CD4-positive, alpha-beta memory T cell (primary cell): ENCODE measurements at regions not wholly inside any gene's neighbourhood (a gene's known extent, or its start where the extent isn't known, plus 50 kb on each side); places are given as distances from the start of the nearest gene placed in this dataset.
A peak's percentile ranks its signal among the peaks of the same experiment; 100 is the strongest.

ENCODE experiments used
- CTCF ChIA-PET: fragments of 350-600 bp; sonication (Branson Sonifier 250); formaldehyde crosslinking; loops from one replicate; lab custom pipeline; 2021; ENCODE audit warnings: inconsistent platforms; ENCODE audit not compliant: partially characterized antibody; lab: Charles Lee
- POLR2A ChIA-PET: fragments of 350-600 bp; sonication (Branson Sonifier 250); formaldehyde crosslinking; loops from one replicate; lab custom pipeline; 2021; ENCODE audit not compliant: partially characterized antibody; lab: Charles Lee
- DNase-seq, 5 donors: peaks; one replicate each; pipeline versions ENCODE4 v3.0.0 to v3.0.0-alpha.2; 2020 to 2022; ENCODE audit warnings: mixed read lengths in 1 of 5
- H3K27ac ChIP-seq: one replicate; pipeline ENCODE4 v1.7.0; 2013; ENCODE audit warnings: low read depth, low read length
- H3K27me3 ChIP-seq: 2 replicates; pipeline ENCODE4 v1.7.0; 2013; ENCODE audit warnings: mild to moderate bottlenecking, low read length, moderate library complexity; ENCODE audit not compliant: insufficient read depth
- H3K36me3 ChIP-seq: 2 replicates; pipeline ENCODE4 v1.7.0; 2013; ENCODE audit warnings: mild to moderate bottlenecking, low read length, moderate library complexity; ENCODE audit not compliant: insufficient read depth
- H3K4me1 ChIP-seq: 2 replicates; pipeline ENCODE4 v1.7.0; 2013; ENCODE audit warnings: mild to moderate bottlenecking, low read length, moderate library complexity; ENCODE audit not compliant: insufficient read depth
- H3K4me3 ChIP-seq, 2 donors: one replicate each; pipeline ENCODE4 v1.7.0; 2013; ENCODE audit warnings: low read length in 2 of 2, mild to moderate bottlenecking in 1 of 2
- H3K9me3 ChIP-seq, 2 donors: one replicate each; pipeline ENCODE4 v1.7.0; 2013; ENCODE audit warnings: low read length in 2 of 2, control low read depth in 1 of 2; ENCODE audit not compliant: control insufficient read depth in 1 of 2
- H3K27ac Mint-ChIP-seq, 7 donors: one replicate each; pipeline ENCODE4 v1.8.0; 2020 to 2021; ENCODE audit warnings: mixed read lengths in 7 of 7, mild to moderate bottlenecking in 6 of 7, inconsistent platforms in 3 of 7, moderate library complexity in 3 of 7
- H3K27me3 Mint-ChIP-seq, 2 donors: one replicate each; pipeline ENCODE4 v1.8.0; 2020 to 2021; ENCODE audit warnings: mixed read lengths in 2 of 2
- H3K36me3 Mint-ChIP-seq, 2 donors: one replicate each; pipeline ENCODE4 v1.8.0; 2020 to 2021; ENCODE audit warnings: mixed read lengths in 2 of 2, inconsistent platforms in 1 of 2, mild to moderate bottlenecking in 1 of 2
- H3K4me1 Mint-ChIP-seq, 4 donors: one replicate each; pipeline ENCODE4 v1.8.0; 2020 to 2021; ENCODE audit warnings: mixed read lengths in 4 of 4, mild to moderate bottlenecking in 1 of 4
- H3K4me3 Mint-ChIP-seq, 8 donors: one replicate each; pipeline ENCODE4 v1.8.0; 2020 to 2021; ENCODE audit warnings: mixed read lengths in 8 of 8, mild to moderate bottlenecking in 7 of 8, moderate library complexity in 6 of 8, inconsistent platforms in 3 of 8
- H3K9me3 Mint-ChIP-seq, 8 donors: one replicate each; pipeline ENCODE4 v1.8.0; 2020 to 2021; ENCODE audit warnings: mixed read lengths in 8 of 8, mild to moderate bottlenecking in 5 of 8, inconsistent platforms in 3 of 8, moderate library complexity in 1 of 8
- intact Hi-C: fragments of 100-400 bp; cut with micrococcal nuclease; formaldehyde crosslinking; loops from one replicate; pipeline ENCODE4 v1.15.1; 2023

DNA sequence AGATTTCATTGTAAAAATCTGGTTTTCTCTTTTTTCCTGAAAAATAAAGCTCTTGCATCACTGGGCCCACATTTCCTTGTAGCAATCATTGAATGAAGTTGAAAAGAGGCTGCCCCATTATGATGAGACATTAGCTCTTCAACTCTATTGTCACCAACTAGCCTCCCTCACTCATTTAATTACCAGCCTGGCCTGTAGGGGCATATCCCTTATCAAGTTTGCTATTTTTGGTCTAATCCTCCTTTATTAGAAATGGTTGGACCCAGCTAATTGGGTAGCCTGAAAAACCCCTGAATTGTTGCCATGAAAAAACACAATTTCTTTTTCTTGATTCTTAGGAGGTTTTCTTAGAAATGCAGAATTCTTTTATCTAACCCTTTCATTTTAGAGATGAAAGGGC, 164.6 kb upstream of the CASK start:
- intact Hi-C loops, result no loop called here
- Histone ChIP-seq H3K4me3 (no peak overlapping the region), H3K9me3 (no peaks in the 10 kb centered on the region), H3K27ac (no peak overlapping the region), H3K27me3 (no peaks in the 10 kb centered on the region), H3K36me3 (no peaks in the 10 kb centered on the region), H3K4me1 (no peaks in the 10 kb centered on the region)
- Mint-ChIP-seq H3K27me3 (no peaks in the 10 kb centered on the region), H3K9me3 (no peaks in the 10 kb centered on the region), H3K36me3 (no peaks in the 10 kb centered on the region), H3K4me1 (peaks cover 0 to 1% (median 0%) of the 10 kb centered on the region in 4 donors), H3K4me3 (no peak overlapping the region), H3K27ac (no peak overlapping the region)
- DNase-seq, result no peak
- ChIA-PET POLR2A (no interaction called here), CTCF (no interaction called here)

DNA sequence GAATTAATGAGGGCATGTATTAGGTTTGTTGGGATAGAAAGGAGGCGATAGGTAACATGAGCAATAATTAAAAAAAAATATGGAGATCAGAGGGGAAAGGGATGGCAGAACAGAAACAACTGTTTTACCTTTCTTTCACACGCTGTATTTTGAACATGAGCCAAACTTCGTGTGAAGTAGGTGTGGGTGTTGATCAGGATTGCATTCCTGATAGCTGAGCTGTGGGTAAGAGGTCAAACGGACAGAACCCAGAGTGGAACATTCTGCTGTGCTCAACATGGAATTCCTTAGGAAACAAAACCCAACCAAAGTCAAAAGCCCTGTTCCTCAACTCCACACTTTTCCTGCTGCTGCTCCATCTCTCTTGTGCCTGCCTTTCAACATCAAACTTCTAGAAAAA, 162.5 kb upstream of the CASK start:
- no peaks in the 10 kb centered on the region for H3K27me3 Mint-ChIP-seq
- Histone ChIP-seq H3K4me1 (no peaks in the 10 kb centered on the region), H3K4me3 (no peak overlapping the region), H3K9me3 (no peaks in the 10 kb centered on the region), H3K27ac (no peak overlapping the region), H3K36me3 (no peaks in the 10 kb centered on the region), H3K27me3 (no peaks in the 10 kb centered on the region)
- H3K27ac Mint-ChIP-seq, result no peak overlapping the region
- intact Hi-C loops, result no loop called here
- DNase-seq, result no peak
- no peaks in the 10 kb centered on the region for H3K36me3 Mint-ChIP-seq
- H3K9me3 Mint-ChIP-seq, result no peaks in the 10 kb centered on the region
- ChIA-PET POLR2A (no interaction called here), CTCF (no interaction called here)
- peaks cover 0 to 1% (median 0%) of the 10 kb centered on the region in 4 donors for H3K4me1 Mint-ChIP-seq
- H3K4me3 Mint-ChIP-seq, result no peak overlapping the region

GRCh38 chrX:42079968-42080367, 156.6 kb upstream of the CASK start:
- Mint-ChIP-seq H3K27me3 (no peaks in the 10 kb centered on the region), H3K4me1 (peaks cover 5 to 7% (median 6%) of the 10 kb centered on the region in 4 donors), H3K4me3 (no peak overlapping the region), H3K27ac (no peak overlapping the region), H3K36me3 (no peaks in the 10 kb centered on the region), H3K9me3 (peaks cover 0 to 2% (median 0%) of the 10 kb centered on the region in 8 donors)
- H3K27me3 ChIP-seq, result no peaks in the 10 kb centered on the region
- H3K27ac ChIP-seq, result no peak overlapping the region
- no peak overlapping the region for H3K4me3 ChIP-seq
- CTCF ChIA-PET, result no interaction called here
- POLR2A ChIA-PET, result no interaction called here
- H3K9me3 ChIP-seq, result no peaks in the 10 kb centered on the region
- intact Hi-C loops, result no loop called here
- H3K4me1 ChIP-seq, result peaks cover 6% of the 10 kb centered on the region
- DNase-seq, result no peak
- no peaks in the 10 kb centered on the region for H3K36me3 ChIP-seq

GRCh38 chrX:42077675-42078074, 154.3 kb upstream of the CASK start:
- Mint-ChIP-seq H3K27ac (no peak overlapping the region), H3K27me3 (no peaks in the 10 kb centered on the region), H3K4me3 (no peak overlapping the region), H3K9me3 (peaks cover 0 to 2% (median 0%) of the 10 kb centered on the region in 8 donors), H3K36me3 (no peaks in the 10 kb centered on the region), H3K4me1 (peaks cover 7 to 9% (median 8%) of the 10 kb centered on the region in 4 donors)
- Histone ChIP-seq H3K4me3 (no peak overlapping the region), H3K36me3 (no peaks in the 10 kb centered on the region), H3K27me3 (no peaks in the 10 kb centered on the region), H3K9me3 (no peaks in the 10 kb centered on the region), H3K27ac (no peak overlapping the region), H3K4me1 (peaks cover 9% of the 10 kb centered on the region)
- no peak for DNase-seq
- CTCF ChIA-PET, result no interaction called here
- intact Hi-C loops, result no loop called here
- POLR2A ChIA-PET, result no interaction called here

- peaks cover 9% of the 10 kb centered on the region for H3K4me1 ChIP-seq
- peaks cover 0 to 2% (median 0%) of the 10 kb centered on the region in 8 donors for H3K9me3 Mint-ChIP-seq
- no peaks in the 10 kb centered on the region for H3K9me3 ChIP-seq
- ChIA-PET POLR2A (no interaction called here), CTCF (no interaction called here)
- H3K36me3 ChIP-seq, result no peaks in the 10 kb centered on the region
- DNase-seq, result no peak
- peak overlapping the region in 1 of 7 donors; percentile 65 for H3K27ac Mint-ChIP-seq
- no peaks in the 10 kb centered on the region for H3K27me3 ChIP-seq
- H3K4me1 Mint-ChIP-seq, result peaks cover 7 to 9% (median 8%) of the 10 kb centered on the region in 4 donors
- intact Hi-C loops, result no loop called here
- H3K27me3 Mint-ChIP-seq, result no peaks in the 10 kb centered on the region
- H3K4me3 ChIP-seq, result no peak overlapping the region
- H3K27ac ChIP-seq, result no peak overlapping the region
- no peaks in the 10 kb centered on the region for H3K36me3 Mint-ChIP-seq
- peak overlapping the region in 4 of 8 donors; percentile 2 to 31 (median 22) for H3K4me3 Mint-ChIP-seq
Measured at GRCh38 chrX:42075032-42075431, 151.7 kb upstream of the CASK start.

- Mint-ChIP-seq H3K36me3 (no peaks in the 10 kb centered on the region), H3K4me3 (no peak overlapping the region), H3K9me3 (peaks cover 0 to 2% (median 0%) of the 10 kb centered on the region in 8 donors), H3K27ac (no peak overlapping the region), H3K4me1 (peaks cover 7 to 9% (median 8%) of the 10 kb centered on the region in 4 donors), H3K27me3 (no peaks in the 10 kb centered on the region)
- CTCF ChIA-PET, result no interaction called here
- intact Hi-C loops, result no loop called here
- DNase-seq, result no peak
- no peak overlapping the region for H3K4me3 ChIP-seq
- no peaks in the 10 kb centered on the region for H3K36me3 ChIP-seq
- H3K9me3 ChIP-seq, result no peaks in the 10 kb centered on the region
- no peak overlapping the region for H3K27ac ChIP-seq
- POLR2A ChIA-PET, result no interaction called here
- H3K4me1 ChIP-seq, result peaks cover 9% of the 10 kb centered on the region
- H3K27me3 ChIP-seq, result no peaks in the 10 kb centered on the region
Measured at GRCh38 chrX:42073448-42073847, 150.1 kb upstream of the CASK start.

- no peak overlapping the region for H3K4me3 ChIP-seq
- H3K36me3 Mint-ChIP-seq, result no peaks in the 10 kb centered on the region
- H3K9me3 Mint-ChIP-seq, result peaks cover 0 to 2% (median 0%) of the 10 kb centered on the region in 8 donors
- no peaks in the 10 kb centered on the region for H3K9me3 ChIP-seq
- ChIA-PET POLR2A (no interaction called here), CTCF (no interaction called here)
- no peak overlapping the region for H3K27ac Mint-ChIP-seq
- intact Hi-C loops, result no loop called here
- no peak overlapping the region for H3K4me3 Mint-ChIP-seq
- H3K4me1 Mint-ChIP-seq, result peaks cover 6 to 9% (median 8%) of the 10 kb centered on the region in 4 donors
- no peaks in the 10 kb centered on the region for H3K36me3 ChIP-seq
- no peak for DNase-seq
- no peaks in the 10 kb centered on the region for H3K27me3 ChIP-seq
- H3K4me1 ChIP-seq, result peaks cover 9% of the 10 kb centered on the region
- no peak overlapping the region for H3K27ac ChIP-seq
- H3K27me3 Mint-ChIP-seq, result no peaks in the 10 kb centered on the region
Measured at GRCh38 chrX:42070866-42071265, 147.5 kb upstream of the CASK start.

- CTCF ChIA-PET, result no interaction called here
- H3K27ac Mint-ChIP-seq, result no peak overlapping the region
- Histone ChIP-seq H3K36me3 (no peaks in the 10 kb centered on the region), H3K4me3 (no peak overlapping the region), H3K9me3 (no peaks in the 10 kb centered on the region), H3K4me1 (no peaks in the 10 kb centered on the region), H3K27me3 (no peaks in the 10 kb centered on the region), H3K27ac (no peak overlapping the region)
- H3K27me3 Mint-ChIP-seq, result no peaks in the 10 kb centered on the region
- H3K9me3 Mint-ChIP-seq, result no peaks in the 10 kb centered on the region
- POLR2A ChIA-PET, result no interaction called here
- no peak overlapping the region for H3K4me3 Mint-ChIP-seq
- peaks cover 0 to 1% (median 0%) of the 10 kb centered on the region in 4 donors for H3K4me1 Mint-ChIP-seq
- no peaks in the 10 kb centered on the region for H3K36me3 Mint-ChIP-seq
- DNase-seq, result no peak
- intact Hi-C loops, result no loop called here
Measured at GRCh38 chrX:42054256-42054655, 130.9 kb upstream of the CASK start.
